SK-N-SH treated with all-trans-retinoic acid at 6 μM for 48 hours (cell line): ENCODE measurements at regions not wholly inside any gene's neighbourhood (a gene's known extent, or its start where the extent isn't known, plus 50 kb on each side); places are given as distances from the start of the nearest gene placed in this dataset.

Source experiments
- ARNTL ChIP-seq: fragments of 450-650 bp; formaldehyde crosslinking; IDR thresholded peaks from 2 replicates; pipeline ENCODE4 v1.5.0; 2020; ENCODE audit warnings: low read depth, mild to moderate bottlenecking, moderate library complexity, borderline replicate concordance
- GLIS3 ChIP-seq: fragments of 250-450 bp; sonication (Bioruptor Pico); IDR thresholded peaks from 2 replicates; pipeline ENCODE4 v1.5.0; 2020; ENCODE audit warnings: mild to moderate bottlenecking, moderate library complexity
- PATZ1 ChIP-seq: fragments of 250-450 bp; sonication (Bioruptor Pico); IDR thresholded peaks from 2 replicates; pipeline ENCODE4 v1.8.0; 2020; ENCODE audit warnings: mild to moderate bottlenecking, moderate library complexity, borderline replicate concordance
- ZC3H10 ChIP-seq: fragments of 250-450 bp; sonication (Bioruptor Pico); IDR thresholded peaks from 2 replicates; pipeline ENCODE4 v1.5.1; 2021; ENCODE audit warnings: mild to moderate bottlenecking, moderate library complexity
- ZNF8 ChIP-seq: fragments of 450-650 bp; formaldehyde crosslinking; IDR thresholded peaks from 2 replicates; pipeline ENCODE4 v1.5.0; 2020; ENCODE audit warnings: mild to moderate bottlenecking, moderate library complexity

DNA sequence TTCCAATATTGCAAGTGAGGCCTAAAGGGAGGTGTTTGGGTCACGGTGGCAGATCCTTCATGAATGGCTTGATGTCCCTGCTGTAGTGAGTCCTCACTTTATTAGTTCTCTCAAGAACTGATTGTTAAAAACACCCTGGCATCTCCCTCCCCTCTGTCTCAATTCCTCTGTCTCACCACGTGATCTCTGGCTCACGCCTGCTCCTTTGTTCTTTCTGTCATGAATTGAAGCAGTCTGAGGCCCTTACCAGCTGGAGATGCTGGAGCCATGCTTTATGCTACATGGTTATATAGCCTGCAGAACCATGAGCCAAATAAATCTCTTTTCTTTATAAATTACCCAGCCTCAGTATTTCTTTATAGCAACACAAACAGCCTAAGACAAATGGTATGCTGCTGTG lies 980.7 kb upstream of the GRIA3 start:
- TF ChIP-seq GLIS3 (CRISPR knock-in tag): no peak
- no peak for TF ChIP-seq PATZ1 (CRISPR knock-in tag)
- TF ChIP-seq ZNF8: no peak
- TF ChIP-seq ARNTL: no peak
- TF ChIP-seq ZC3H10 (CRISPR knock-in tag): no peak
